K562 (cell line): ENCODE measurements at regions not wholly inside any gene's neighbourhood (a gene's known extent, or its start where the extent isn't known, plus 50 kb on each side); places are given as distances from the start of the nearest gene placed in this dataset.

Experiments
- EP300 ChIP-seq: IDR thresholded peaks from 2 replicates; pipeline ENCODE4 v1.6.1; 2012; ENCODE audit warnings: low read length, improper control_type of control experiment
- MAX ChIP-seq: sonication (generic); formaldehyde crosslinking; IDR thresholded peaks from 2 replicates; pipeline ENCODE4 v1.9.0; 2022; ENCODE audit warnings: mild to moderate bottlenecking, missing genetic modification reagents
- POLR2A ChIP-seq: fragments of 450-650 bp; conservative IDR thresholded peaks from 2 replicates; pipeline ENCODE4 v1.6.1; 2016
- TF ChIP-seq, protein P1 (sequence below), 3 experiments: IDR thresholded peaks in 2 of 3; conservative IDR thresholded peaks in 1 of 3; 2 replicates each; pipeline ENCODE4 v1.5.1; 2011 to 2012; ENCODE audit warnings: low read length in 3 of 3, mild to moderate bottlenecking in 3 of 3, control low read depth in 2 of 3, improper control_type of control experiment in 1 of 3, inconsistent platforms in 1 of 3, low read depth in 1 of 3, mixed read lengths in 1 of 3, moderate library complexity in 1 of 3; ENCODE audit not compliant: insufficient read depth in 2 of 3

- no peak for TF ChIP-seq EP300
- TF ChIP-seq POLR2A: no peak
- no peak for TF ChIP-seq MAX (CRISPR knock-in tag)
- TF ChIP-seq, protein P1, sequence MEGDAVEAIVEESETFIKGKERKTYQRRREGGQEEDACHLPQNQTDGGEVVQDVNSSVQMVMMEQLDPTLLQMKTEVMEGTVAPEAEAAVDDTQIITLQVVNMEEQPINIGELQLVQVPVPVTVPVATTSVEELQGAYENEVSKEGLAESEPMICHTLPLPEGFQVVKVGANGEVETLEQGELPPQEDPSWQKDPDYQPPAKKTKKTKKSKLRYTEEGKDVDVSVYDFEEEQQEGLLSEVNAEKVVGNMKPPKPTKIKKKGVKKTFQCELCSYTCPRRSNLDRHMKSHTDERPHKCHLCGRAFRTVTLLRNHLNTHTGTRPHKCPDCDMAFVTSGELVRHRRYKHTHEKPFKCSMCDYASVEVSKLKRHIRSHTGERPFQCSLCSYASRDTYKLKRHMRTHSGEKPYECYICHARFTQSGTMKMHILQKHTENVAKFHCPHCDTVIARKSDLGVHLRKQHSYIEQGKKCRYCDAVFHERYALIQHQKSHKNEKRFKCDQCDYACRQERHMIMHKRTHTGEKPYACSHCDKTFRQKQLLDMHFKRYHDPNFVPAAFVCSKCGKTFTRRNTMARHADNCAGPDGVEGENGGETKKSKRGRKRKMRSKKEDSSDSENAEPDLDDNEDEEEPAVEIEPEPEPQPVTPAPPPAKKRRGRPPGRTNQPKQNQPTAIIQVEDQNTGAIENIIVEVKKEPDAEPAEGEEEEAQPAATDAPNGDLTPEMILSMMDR (IDR thresholded peaks at IDR 0.05 in 2 of 3, conservative IDR thresholded peaks at IDR 0.05 in 1 of 3; ENCODE audit: insufficient read depth in 2 of 3, low read depth in 1 of 3, low read length in 3 of 3): no peak
Measured at GRCh38 chr16:65308506-65308905, 186.6 kb upstream of the CDH11 start.
